ENCODE measurements at regions not wholly inside any gene's neighbourhood (a gene's known extent, or its start where the extent isn't known, plus 50 kb on each side); places are given as distances from the start of the nearest gene placed in this dataset.
"Not testable (repeated sequence)": the region's sequence is repeated elsewhere in the genome, so short reads cannot be mapped to it uniquely, and the experiment has no call there.

GRCh38 chr5:102688581-102689342 is 66.3 kb upstream of the PAM start:
- TF ChIP-seq, protein P1, sequence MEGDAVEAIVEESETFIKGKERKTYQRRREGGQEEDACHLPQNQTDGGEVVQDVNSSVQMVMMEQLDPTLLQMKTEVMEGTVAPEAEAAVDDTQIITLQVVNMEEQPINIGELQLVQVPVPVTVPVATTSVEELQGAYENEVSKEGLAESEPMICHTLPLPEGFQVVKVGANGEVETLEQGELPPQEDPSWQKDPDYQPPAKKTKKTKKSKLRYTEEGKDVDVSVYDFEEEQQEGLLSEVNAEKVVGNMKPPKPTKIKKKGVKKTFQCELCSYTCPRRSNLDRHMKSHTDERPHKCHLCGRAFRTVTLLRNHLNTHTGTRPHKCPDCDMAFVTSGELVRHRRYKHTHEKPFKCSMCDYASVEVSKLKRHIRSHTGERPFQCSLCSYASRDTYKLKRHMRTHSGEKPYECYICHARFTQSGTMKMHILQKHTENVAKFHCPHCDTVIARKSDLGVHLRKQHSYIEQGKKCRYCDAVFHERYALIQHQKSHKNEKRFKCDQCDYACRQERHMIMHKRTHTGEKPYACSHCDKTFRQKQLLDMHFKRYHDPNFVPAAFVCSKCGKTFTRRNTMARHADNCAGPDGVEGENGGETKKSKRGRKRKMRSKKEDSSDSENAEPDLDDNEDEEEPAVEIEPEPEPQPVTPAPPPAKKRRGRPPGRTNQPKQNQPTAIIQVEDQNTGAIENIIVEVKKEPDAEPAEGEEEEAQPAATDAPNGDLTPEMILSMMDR (IDR thresholded peaks at IDR 0.05 in 2 of 3, conservative IDR thresholded peaks at IDR 0.05 in 1 of 3; ENCODE audit: control insufficient read depth in 2 of 3, extremely low read depth in 1 of 3, insufficient read depth in 1 of 3, low read depth in 3 of 3, low read length in 3 of 3): not testable (repeated sequence)
- not testable (repeated sequence) for TF ChIP-seq POLR2A (IDR thresholded peaks at IDR 0.05; ENCODE audit: low read depth, low read length); ZNF622 (IDR thresholded peaks at IDR 0.05); GATAD2B (conservative IDR thresholded peaks at IDR 0.05; ENCODE audit: low read depth); USF2 (IDR thresholded peaks at IDR 0.05; ENCODE audit: borderline replicate concordance, low read depth, low read length)

Measured in GM12878 (cell line).